Right ventricle myocardium superior (tissue), 1 donor: ENCODE measurements at regions not wholly inside any gene's neighbourhood (a gene's known extent, or its start where the extent isn't known, plus 50 kb on each side); places are given as distances from the start of the nearest gene placed in this dataset.

Experiments
- ATAC-seq: fragments of 200-7000 bp; cut with Tn5 transposase; one replicate; pipeline ENCODE4 v1.9.1; 2020; ENCODE audit warnings: mild to moderate bottlenecking; ENCODE audit not compliant: poor library complexity
- DNase-seq: peaks from one replicate; pipeline ENCODE4 v3.0.0-alpha.2; 2020
- intact Hi-C: fragments of 100-400 bp; cut with DNase I; formaldehyde crosslinking; loops from one replicate; pipeline ENCODE4 v1.11.2; 2022
- donor health status: DM: no; HTN: yes; CAD: no; lungs with severe emphysema.

- DNase-seq = no peak
Measured at GRCh38 chr17:79415909-79416308, 194.9 kb downstream of the RBFOX3 start.

GRCh38 chr17:79415365-79415764, 195.5 kb downstream of the RBFOX3 start:
- DNase-seq (no peak), ATAC-seq (no peak)
- intact Hi-C loops = no loop called here

More at GRCh38 chr17:79415909-79416308, 194.9 kb downstream of the RBFOX3 start:
- intact Hi-C loops = no loop called here
- no peak for ATAC-seq

GRCh38 chr17:79414793-79415211, 196.0 kb downstream of the RBFOX3 start:
- ATAC-seq = no peak
- no peak for DNase-seq
- intact Hi-C loops = no loop called here

- DNase-seq (no peak), ATAC-seq (no peak)
- intact Hi-C loops = no loop called here
Measured at GRCh38 chr17:79414063-79414792, 196.6 kb downstream of the RBFOX3 start.

- DNase-seq (no peak), ATAC-seq (no peak)
- intact Hi-C loops = no loop called here
Measured at GRCh38 chr17:79413611-79414010, 197.2 kb downstream of the RBFOX3 start.

GRCh38 chr17:79412886-79413390, 197.9 kb downstream of the RBFOX3 start:
- intact Hi-C loops = no loop called here
- ATAC-seq (no peak), DNase-seq (no peak)

GRCh38 chr17:79412110-79412509, 198.7 kb downstream of the RBFOX3 start:
- intact Hi-C loops = no loop called here
- DNase-seq (no peak), ATAC-seq (no peak)

GRCh38 chr17:79411419-79411818, 199.4 kb downstream of the RBFOX3 start:
- intact Hi-C loops = no loop called here
- DNase-seq = no peak

GRCh38 chr17:79410681-79411080, 200.2 kb downstream of the RBFOX3 start:
- ATAC-seq (no peak), DNase-seq (no peak)
- intact Hi-C loops = no loop called here

More at GRCh38 chr17:79411419-79411818, 199.4 kb downstream of the RBFOX3 start:
- no peak for ATAC-seq

GRCh38 chr17:79408251-79408650, 202.6 kb downstream of the RBFOX3 start:
- no peak for ATAC-seq
- no peak for DNase-seq
- intact Hi-C loops = no loop called here

- ATAC-seq (no peak), DNase-seq (no peak)
- intact Hi-C loops = no loop called here
Measured at GRCh38 chr17:79407385-79407784, 203.5 kb downstream of the RBFOX3 start.

- ATAC-seq (no peak), DNase-seq (no peak)
- intact Hi-C loops = no loop called here
Measured at GRCh38 chr17:79406316-79406715, 204.5 kb downstream of the RBFOX3 start.

- intact Hi-C loops = no loop called here
- ATAC-seq = no peak
- no peak for DNase-seq
Measured at GRCh38 chr17:79405823-79406222, 205.0 kb downstream of the RBFOX3 start.

GRCh38 chr17:79404136-79404911, 206.5 kb downstream of the RBFOX3 start:
- intact Hi-C loops = loop anchor here (5.0 kb wide), 1 partner anchor 308 kb away; no protein-coding TSS in a partner anchor
- ATAC-seq = no peak
- no peak for DNase-seq

- intact Hi-C loops = loop anchor here (5.0 kb wide), 1 partner anchor 310 kb away; no protein-coding TSS in a partner anchor
- no peak for DNase-seq
- ATAC-seq = no peak
Measured at GRCh38 chr17:79401704-79402674, 208.9 kb downstream of the RBFOX3 start.

- peak; percentile 75 for DNase-seq
- intact Hi-C loops = loop anchor here (5.0 kb wide), 1 partner anchor 311 kb away; no protein-coding TSS in a partner anchor
- peak; percentile 90 for ATAC-seq
Measured at GRCh38 chr17:79400989-79401703, 209.7 kb downstream of the RBFOX3 start.

GRCh38 chr17:79399610-79400144, 211.2 kb downstream of the RBFOX3 start:
- intact Hi-C loops = loop anchor here (5.0 kb wide), 1 partner anchor 313 kb away; no protein-coding TSS in a partner anchor

GRCh38 chr17:79398441-79398840, 212.4 kb downstream of the RBFOX3 start:
- no peak for ATAC-seq

More at GRCh38 chr17:79399610-79400144, 211.2 kb downstream of the RBFOX3 start:
- DNase-seq (no peak), ATAC-seq (no peak)

More at GRCh38 chr17:79398441-79398840, 212.4 kb downstream of the RBFOX3 start:
- intact Hi-C loops = no loop called here
- DNase-seq = no peak
